Neural cell (in vitro differentiated cells): ENCODE measurements at regions not wholly inside any gene's neighbourhood (a gene's known extent, or its start where the extent isn't known, plus 50 kb on each side); places are given as distances from the start of the nearest gene placed in this dataset.

Experiments used
- H2AFZ ChIP-seq: fragments of 200-600, 300-800 bp; sonication (generic), shearing (Covaris generic); 2 replicates; pipeline ENCODE4 v1.6.0; 2014; ENCODE audit warnings: low read depth, mild to moderate bottlenecking, antibody characterized with exemption, low read length, moderate library complexity
- H3F3A ChIP-seq: fragments of 200-600 bp; shearing (Covaris generic); 2 replicates; pipeline ENCODE4 v1.6.1; 2016; ENCODE audit warnings: mild to moderate bottlenecking, moderate library complexity, mixed read lengths, antibody characterized with exemption, low read length; ENCODE audit not compliant: insufficient read depth, poor library complexity, severe bottlenecking
- H3K27ac ChIP-seq: fragments of 200-600, 300-800 bp; sonication (generic), shearing (Covaris generic); 2 replicates; pipeline ENCODE4 v1.5.1; 2014; ENCODE audit warnings: mild to moderate bottlenecking, low read length, moderate library complexity
- H3K27me3 ChIP-seq: fragments of 300-800, 200-600 bp; sonication (generic), shearing (Covaris generic); 2 replicates; pipeline ENCODE4 v1.6.0; 2014; ENCODE audit warnings: mild to moderate bottlenecking, low read depth, low read length, moderate library complexity; ENCODE audit not compliant: insufficient read depth
- H3K36me3 ChIP-seq: fragments of 300-800, 200-600 bp; sonication (generic), shearing (Covaris generic); 2 replicates; pipeline ENCODE4 v1.5.1; 2014; ENCODE audit warnings: mild to moderate bottlenecking, antibody characterized with exemption, low read length, moderate library complexity; ENCODE audit not compliant: insufficient read depth
- H3K4me2 ChIP-seq: fragments of 300-800, 200-600 bp; sonication (generic), shearing (Covaris generic); 2 replicates; pipeline ENCODE4 v1.6.0; 2014; ENCODE audit warnings: mild to moderate bottlenecking, low read length
- H3K4me3 ChIP-seq: fragments of 300-800, 200-600 bp; sonication (generic), shearing (Covaris generic); 2 replicates; pipeline ENCODE4 v1.5.1; 2014; ENCODE audit warnings: mild to moderate bottlenecking, low read length, moderate library complexity
- H3K79me2 ChIP-seq: fragments of 200-600 bp; shearing (Covaris generic); replicated peaks from 2 replicates; pipeline ENCODE4 v1.6.0; 2014; ENCODE audit warnings: mild to moderate bottlenecking, low read length, moderate library complexity; ENCODE audit not compliant: insufficient read depth
- H3K9ac ChIP-seq: fragments of 300-800, 200-600 bp; sonication (generic), shearing (Covaris generic); 2 replicates; pipeline ENCODE4 v1.6.1; 2016; ENCODE audit warnings: mild to moderate bottlenecking, low read length, mixed read lengths
- H3K9me2 ChIP-seq: fragments of 200-600 bp; shearing (Covaris generic); 2 replicates; pipeline ENCODE4 v1.6.1; 2016; ENCODE audit warnings: mild to moderate bottlenecking, low read length, mixed read lengths; ENCODE audit not compliant: insufficient read depth
- H3K9me3 ChIP-seq: fragments of 200-600, 300-800 bp; sonication (generic), shearing (Covaris generic); 2 replicates; pipeline ENCODE4 v1.6.1; 2016; ENCODE audit warnings: mild to moderate bottlenecking, mixed run types, low read length, moderate library complexity, mixed read lengths
- H4K20me1 ChIP-seq: fragments of 200-600 bp; shearing (Covaris generic); 2 replicates; pipeline ENCODE4 v1.6.1; 2016; ENCODE audit warnings: mild to moderate bottlenecking, mixed run types; ENCODE audit not compliant: insufficient read depth
- EZH2 ChIP-seq: fragments of 200-600, 300-800 bp; shearing (Covaris generic), sonication (generic); IDR thresholded peaks from 2 replicates; pipeline ENCODE4 v1.6.1; 2014; ENCODE audit warnings: antibody characterized with exemption, low read length, borderline replicate concordance, mild to moderate bottlenecking; ENCODE audit not compliant: insufficient read depth, poor library complexity, severe bottlenecking
- MXI1 ChIP-seq: fragments of 450-650 bp; conservative IDR thresholded peaks from 2 replicates; pipeline ENCODE4 v1.6.1; 2014; ENCODE audit warnings: antibody characterized with exemption, mild to moderate bottlenecking; ENCODE audit not compliant: poor library complexity, severe bottlenecking
- POLR2AphosphoS5 ChIP-seq: IDR thresholded peaks from 2 replicates; pipeline ENCODE4 v1.6.1; 2012
- RAD21 ChIP-seq: fragments of 450-650 bp; conservative IDR thresholded peaks from 2 replicates; pipeline ENCODE4 v1.6.1; 2014; ENCODE audit warnings: antibody characterized with exemption, mild to moderate bottlenecking, moderate library complexity
- SMC3 ChIP-seq: fragments of 450-650 bp; conservative IDR thresholded peaks from 2 replicates; pipeline ENCODE4 v1.6.1; 2014; ENCODE audit warnings: antibody characterized with exemption, mild to moderate bottlenecking, moderate library complexity; ENCODE audit not compliant: poor library complexity
- TAF1 ChIP-seq: IDR thresholded peaks from 2 replicates; pipeline ENCODE4 v1.6.1; 2012; ENCODE audit warnings: low read depth
- TF ChIP-seq, protein P1 (sequence below): fragments of 450-650 bp; IDR thresholded peaks from 2 replicates; pipeline ENCODE4 v1.5.1; 2014; ENCODE audit warnings: antibody characterized with exemption, mild to moderate bottlenecking, moderate library complexity; ENCODE audit not compliant: poor library complexity, severe bottlenecking
- TF ChIP-seq, protein P2 (sequence below): IDR thresholded peaks from 2 replicates; pipeline ENCODE4 v1.6.1; 2012; ENCODE audit warnings: borderline replicate concordance

DNA sequence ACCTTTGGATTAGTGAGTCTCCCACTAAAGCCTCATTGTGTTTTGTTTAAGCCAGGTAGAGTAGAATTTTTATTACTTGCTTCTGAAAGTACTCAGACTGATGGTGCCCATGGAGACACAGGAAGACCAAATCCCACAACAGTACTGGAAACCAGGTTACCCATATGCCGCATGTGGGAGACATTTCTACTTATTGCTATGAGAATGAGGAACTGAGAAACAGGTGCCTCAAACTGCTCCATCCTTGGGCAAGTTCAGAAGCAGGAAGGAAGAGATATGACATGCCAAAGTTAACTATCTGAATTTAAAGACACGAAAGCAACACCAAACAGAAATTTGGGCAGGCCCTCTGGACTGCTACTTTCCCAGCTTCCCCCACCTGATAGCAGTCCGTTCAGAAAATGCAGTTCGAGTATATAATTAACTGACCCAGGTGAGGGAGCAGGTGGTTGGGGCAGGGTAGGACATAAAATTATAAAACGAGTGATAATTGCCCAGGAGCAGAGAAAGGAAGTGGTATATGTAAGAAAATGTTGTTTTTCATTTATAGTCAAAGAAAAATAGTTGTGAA is 382.3 kb upstream of the MTPN start (continued):
- TF ChIP-seq, protein P1, sequence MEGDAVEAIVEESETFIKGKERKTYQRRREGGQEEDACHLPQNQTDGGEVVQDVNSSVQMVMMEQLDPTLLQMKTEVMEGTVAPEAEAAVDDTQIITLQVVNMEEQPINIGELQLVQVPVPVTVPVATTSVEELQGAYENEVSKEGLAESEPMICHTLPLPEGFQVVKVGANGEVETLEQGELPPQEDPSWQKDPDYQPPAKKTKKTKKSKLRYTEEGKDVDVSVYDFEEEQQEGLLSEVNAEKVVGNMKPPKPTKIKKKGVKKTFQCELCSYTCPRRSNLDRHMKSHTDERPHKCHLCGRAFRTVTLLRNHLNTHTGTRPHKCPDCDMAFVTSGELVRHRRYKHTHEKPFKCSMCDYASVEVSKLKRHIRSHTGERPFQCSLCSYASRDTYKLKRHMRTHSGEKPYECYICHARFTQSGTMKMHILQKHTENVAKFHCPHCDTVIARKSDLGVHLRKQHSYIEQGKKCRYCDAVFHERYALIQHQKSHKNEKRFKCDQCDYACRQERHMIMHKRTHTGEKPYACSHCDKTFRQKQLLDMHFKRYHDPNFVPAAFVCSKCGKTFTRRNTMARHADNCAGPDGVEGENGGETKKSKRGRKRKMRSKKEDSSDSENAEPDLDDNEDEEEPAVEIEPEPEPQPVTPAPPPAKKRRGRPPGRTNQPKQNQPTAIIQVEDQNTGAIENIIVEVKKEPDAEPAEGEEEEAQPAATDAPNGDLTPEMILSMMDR: no peak

DNA sequence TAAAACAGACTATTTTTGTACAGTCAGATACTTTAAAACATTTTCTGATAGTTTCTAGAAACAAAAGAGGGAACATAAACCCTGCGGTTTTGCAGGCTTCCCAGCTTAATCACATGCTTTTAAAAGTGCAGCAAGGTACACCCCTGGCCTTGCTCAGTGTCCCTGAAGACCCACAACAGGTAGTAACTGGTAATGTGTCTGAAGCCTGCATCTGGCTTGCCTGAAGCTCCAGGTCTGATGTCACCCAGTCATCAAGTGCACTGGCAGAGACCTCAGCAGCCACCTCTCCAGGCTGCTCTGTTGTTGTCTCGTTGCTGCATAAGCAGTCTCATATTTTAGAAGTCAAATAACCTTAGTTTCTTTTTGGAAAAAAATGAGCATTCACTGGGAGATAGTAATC is 376.1 kb upstream of the MTPN start:
- H3K9me2 ChIP-seq: no peaks in the 10 kb centered on the region
- no peaks in the 10 kb centered on the region for H3K27me3 ChIP-seq
- no peak overlapping the region for H3K4me3 ChIP-seq
- H3K4me2 ChIP-seq: no peak overlapping the region
- TF ChIP-seq POLR2AphosphoS5 (no peak), EZH2 (no peak), MXI1 (no peak)
- H3K27ac ChIP-seq: no peak overlapping the region
- H4K20me1 ChIP-seq: no peaks in the 10 kb centered on the region
- no peaks in the 10 kb centered on the region for H3F3A ChIP-seq
- H3K9me3 ChIP-seq: no peaks in the 10 kb centered on the region
- H3K9ac ChIP-seq: no peak overlapping the region
- no peaks in the 10 kb centered on the region for H3K36me3 ChIP-seq
- no peak overlapping the region for H2AFZ ChIP-seq
- no peaks in the 10 kb centered on the region for H3K79me2 ChIP-seq

DNA sequence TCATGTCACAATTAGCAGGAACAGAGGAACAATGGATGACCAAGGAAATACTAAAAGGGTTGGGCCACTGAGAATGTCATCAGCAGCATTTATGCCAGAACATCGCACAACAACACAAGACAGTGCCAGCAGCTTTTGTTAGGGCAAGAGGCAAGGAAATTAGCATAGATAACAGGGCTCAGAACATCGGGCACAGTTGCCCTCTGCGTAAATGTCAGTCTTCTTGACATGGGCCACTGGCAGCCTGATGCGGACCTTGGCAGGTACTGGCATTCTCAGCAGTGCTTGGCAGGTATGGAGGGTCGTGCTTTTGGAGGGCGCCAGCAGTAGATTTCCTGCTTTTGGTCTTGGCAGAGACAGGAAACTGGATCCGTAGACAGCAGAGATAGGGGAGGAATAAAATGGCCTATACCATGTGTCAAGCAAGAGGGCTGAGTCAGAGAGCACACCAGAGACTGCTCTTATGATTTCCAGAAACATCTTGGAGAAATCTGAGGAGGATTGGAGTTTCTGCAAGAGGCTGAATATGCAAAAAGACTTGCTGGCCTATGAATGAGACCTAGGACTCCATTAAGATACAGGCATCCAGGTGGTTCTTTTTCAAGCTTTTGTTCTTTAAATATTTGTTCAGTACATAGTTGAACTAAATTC is 371.5 kb upstream of the MTPN start:
- no peak overlapping the region for H2AFZ ChIP-seq
- H3K9me3 ChIP-seq: no peaks in the 10 kb centered on the region
- TF ChIP-seq MXI1 (no peak), POLR2AphosphoS5 (no peak), SMC3 (no peak), RAD21 (no peak), TAF1 (no peak)
- TF ChIP-seq, protein P2, sequence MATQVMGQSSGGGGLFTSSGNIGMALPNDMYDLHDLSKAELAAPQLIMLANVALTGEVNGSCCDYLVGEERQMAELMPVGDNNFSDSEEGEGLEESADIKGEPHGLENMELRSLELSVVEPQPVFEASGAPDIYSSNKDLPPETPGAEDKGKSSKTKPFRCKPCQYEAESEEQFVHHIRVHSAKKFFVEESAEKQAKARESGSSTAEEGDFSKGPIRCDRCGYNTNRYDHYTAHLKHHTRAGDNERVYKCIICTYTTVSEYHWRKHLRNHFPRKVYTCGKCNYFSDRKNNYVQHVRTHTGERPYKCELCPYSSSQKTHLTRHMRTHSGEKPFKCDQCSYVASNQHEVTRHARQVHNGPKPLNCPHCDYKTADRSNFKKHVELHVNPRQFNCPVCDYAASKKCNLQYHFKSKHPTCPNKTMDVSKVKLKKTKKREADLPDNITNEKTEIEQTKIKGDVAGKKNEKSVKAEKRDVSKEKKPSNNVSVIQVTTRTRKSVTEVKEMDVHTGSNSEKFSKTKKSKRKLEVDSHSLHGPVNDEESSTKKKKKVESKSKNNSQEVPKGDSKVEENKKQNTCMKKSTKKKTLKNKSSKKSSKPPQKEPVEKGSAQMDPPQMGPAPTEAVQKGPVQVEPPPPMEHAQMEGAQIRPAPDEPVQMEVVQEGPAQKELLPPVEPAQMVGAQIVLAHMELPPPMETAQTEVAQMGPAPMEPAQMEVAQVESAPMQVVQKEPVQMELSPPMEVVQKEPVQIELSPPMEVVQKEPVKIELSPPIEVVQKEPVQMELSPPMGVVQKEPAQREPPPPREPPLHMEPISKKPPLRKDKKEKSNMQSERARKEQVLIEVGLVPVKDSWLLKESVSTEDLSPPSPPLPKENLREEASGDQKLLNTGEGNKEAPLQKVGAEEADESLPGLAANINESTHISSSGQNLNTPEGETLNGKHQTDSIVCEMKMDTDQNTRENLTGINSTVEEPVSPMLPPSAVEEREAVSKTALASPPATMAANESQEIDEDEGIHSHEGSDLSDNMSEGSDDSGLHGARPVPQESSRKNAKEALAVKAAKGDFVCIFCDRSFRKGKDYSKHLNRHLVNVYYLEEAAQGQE: no peak
- H4K20me1 ChIP-seq: no peaks in the 10 kb centered on the region
- no peaks in the 10 kb centered on the region for H3K27me3 ChIP-seq
- no peaks in the 10 kb centered on the region for H3F3A ChIP-seq
- no peaks in the 10 kb centered on the region for H3K36me3 ChIP-seq
- no peak overlapping the region for H3K9ac ChIP-seq
- no peak overlapping the region for H3K4me2 ChIP-seq
- H3K4me3 ChIP-seq: no peak overlapping the region
- H3K9me2 ChIP-seq: no peaks in the 10 kb centered on the region
- H3K79me2 ChIP-seq: no peaks in the 10 kb centered on the region
- no peak overlapping the region for H3K27ac ChIP-seq
